ENCODE measurements at regions not wholly inside any gene's neighbourhood (a gene's known extent, or its start where the extent isn't known, plus 50 kb on each side); places are given as distances from the start of the nearest gene placed in this dataset.

DNA sequence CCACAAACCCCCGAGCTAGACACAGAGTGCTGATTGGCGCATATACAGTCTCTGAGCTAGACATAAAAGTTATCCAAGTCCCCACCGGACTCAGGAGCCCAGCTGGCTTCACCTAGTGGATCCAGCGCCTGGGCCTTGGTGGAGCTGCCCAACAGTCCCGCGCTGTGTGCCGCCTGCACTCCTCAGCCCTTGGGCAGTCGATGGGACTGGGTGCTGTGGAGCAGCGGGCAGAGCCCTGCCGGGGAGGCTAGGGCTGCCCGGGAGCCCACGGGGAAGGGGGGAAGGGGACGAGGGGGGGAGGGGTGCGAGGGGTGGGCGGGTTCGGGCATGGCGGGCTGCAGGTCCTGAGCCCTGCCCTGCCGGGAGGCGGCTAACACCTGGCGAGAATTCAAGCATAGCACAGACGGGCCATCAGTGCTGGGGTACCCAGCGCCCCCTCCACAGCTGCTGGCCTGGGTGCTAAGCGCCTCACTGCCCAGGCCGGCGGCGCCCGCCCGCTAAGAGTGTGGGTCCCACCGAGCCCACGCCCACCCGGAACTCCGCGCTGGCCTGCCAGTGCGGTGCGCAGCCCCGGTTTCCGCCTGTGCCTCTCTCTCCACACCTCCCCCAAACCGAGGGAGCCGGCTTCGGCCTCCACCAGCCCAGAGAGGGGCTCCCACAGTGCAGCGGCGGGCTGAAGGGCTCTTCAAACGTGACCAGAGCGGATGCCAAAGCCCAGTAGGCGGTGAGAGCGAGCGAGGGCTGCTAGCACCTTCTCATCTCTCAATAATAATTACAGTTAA, 391.2 kb upstream of the NUDT12 start:
- H2AK5ac ChIP-seq (ENCODE audit: low read depth, low read length): no peak overlapping the region
- no peaks in the 10 kb centered on the region for H3K4me1 ChIP-seq (ENCODE audit: control insufficient read depth, insufficient read depth, low read length)
- no TSS peak for BruUV-seq (replicated peaks)
- no peak overlapping the region for H2BK15ac ChIP-seq (ENCODE audit: low read depth, low read length)
- no peak overlapping the region for H3K4ac ChIP-seq (ENCODE audit: low read depth, low read length)
- no peaks in the 10 kb centered on the region for H3K9me1 ChIP-seq (ENCODE audit: insufficient read depth, low read length)
- H4K20me1 ChIP-seq (ENCODE audit: insufficient read depth, low read length): no peaks in the 10 kb centered on the region
- no peak overlapping the region for H3K27ac ChIP-seq (ENCODE audit: insufficient read depth, low read length)
- TF ChIP-seq POLR2A (IDR thresholded peaks at IDR 0.05; ENCODE audit: low read depth, low read length) (no peak), MAZ (IDR thresholded peaks at IDR 0.05; ENCODE audit: borderline replicate concordance, low read depth, low read length) (no peak), CEBPB (IDR thresholded peaks at IDR 0.05; ENCODE audit: low read depth, low read length) (no peak), BHLHE40 (IDR thresholded peaks at IDR 0.05; ENCODE audit: low read depth, low read length) (no peak), FOS (IDR thresholded peaks at IDR 0.05; ENCODE audit: low read depth, low read length) (no peak)
- TF ChIP-seq, protein P1, sequence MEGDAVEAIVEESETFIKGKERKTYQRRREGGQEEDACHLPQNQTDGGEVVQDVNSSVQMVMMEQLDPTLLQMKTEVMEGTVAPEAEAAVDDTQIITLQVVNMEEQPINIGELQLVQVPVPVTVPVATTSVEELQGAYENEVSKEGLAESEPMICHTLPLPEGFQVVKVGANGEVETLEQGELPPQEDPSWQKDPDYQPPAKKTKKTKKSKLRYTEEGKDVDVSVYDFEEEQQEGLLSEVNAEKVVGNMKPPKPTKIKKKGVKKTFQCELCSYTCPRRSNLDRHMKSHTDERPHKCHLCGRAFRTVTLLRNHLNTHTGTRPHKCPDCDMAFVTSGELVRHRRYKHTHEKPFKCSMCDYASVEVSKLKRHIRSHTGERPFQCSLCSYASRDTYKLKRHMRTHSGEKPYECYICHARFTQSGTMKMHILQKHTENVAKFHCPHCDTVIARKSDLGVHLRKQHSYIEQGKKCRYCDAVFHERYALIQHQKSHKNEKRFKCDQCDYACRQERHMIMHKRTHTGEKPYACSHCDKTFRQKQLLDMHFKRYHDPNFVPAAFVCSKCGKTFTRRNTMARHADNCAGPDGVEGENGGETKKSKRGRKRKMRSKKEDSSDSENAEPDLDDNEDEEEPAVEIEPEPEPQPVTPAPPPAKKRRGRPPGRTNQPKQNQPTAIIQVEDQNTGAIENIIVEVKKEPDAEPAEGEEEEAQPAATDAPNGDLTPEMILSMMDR (conservative IDR thresholded peaks at IDR 0.05; ENCODE audit: low read depth, low read length): no peak
- TF ChIP-seq, protein P2, sequence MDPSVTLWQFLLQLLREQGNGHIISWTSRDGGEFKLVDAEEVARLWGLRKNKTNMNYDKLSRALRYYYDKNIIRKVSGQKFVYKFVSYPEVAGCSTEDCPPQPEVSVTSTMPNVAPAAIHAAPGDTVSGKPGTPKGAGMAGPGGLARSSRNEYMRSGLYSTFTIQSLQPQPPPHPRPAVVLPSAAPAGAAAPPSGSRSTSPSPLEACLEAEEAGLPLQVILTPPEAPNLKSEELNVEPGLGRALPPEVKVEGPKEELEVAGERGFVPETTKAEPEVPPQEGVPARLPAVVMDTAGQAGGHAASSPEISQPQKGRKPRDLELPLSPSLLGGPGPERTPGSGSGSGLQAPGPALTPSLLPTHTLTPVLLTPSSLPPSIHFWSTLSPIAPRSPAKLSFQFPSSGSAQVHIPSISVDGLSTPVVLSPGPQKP (IDR thresholded peaks at IDR 0.05; ENCODE audit: borderline replicate concordance, low read depth, low read length): no peak
- no peak overlapping the region for H3K14ac ChIP-seq (replicated peaks; ENCODE audit: low read depth, low read length)
- no peak overlapping the region for H4K8ac ChIP-seq (ENCODE audit: low read depth in 2 of 2, low read length in 2 of 2)
- H4K5ac ChIP-seq (ENCODE audit: low read depth, low read length): no peak overlapping the region
- no peak for DNase-seq
- H2BK120ac ChIP-seq (ENCODE audit: low read depth, low read length): no peak overlapping the region
- no peak overlapping the region for H2BK5ac ChIP-seq (ENCODE audit: low read depth, low read length, poor library complexity, severe bottlenecking)
- no peak overlapping the region for H3K4me3 ChIP-seq (ENCODE audit: insufficient read depth, low read depth, low read length)
- dilution Hi-C loops (cut with HindIII; ENCODE audit: low sequenced_read_pairs, unreplicated experiment) (no loop called here), in situ Hi-C loops (cut with MboI; ENCODE audit: low sequenced_read_pairs) (no loop called here), intact Hi-C loops (cut with micrococcal nuclease) (no loop called here)
- ChIA-PET CTCF (no interaction called here), POLR2A (ENCODE audit: unreplicated experiment) (no interaction called here)
- no peak overlapping the region for H3K23ac ChIP-seq (ENCODE audit: low read depth, low read length)
- 91% methylated on average over 14 of the region's 47 CpGs; no CpG with 5 or more reads in 1 of the 2 experiments for WGBS, 2 experiments (ENCODE audit: extremely low coverage in 2 of 2, insufficient read length in 1 of 2)
- no peak overlapping the region for H2AFZ ChIP-seq (replicated peaks; ENCODE audit: low read length, poor library complexity)
- H3K27me3 ChIP-seq (ENCODE audit: control insufficient read depth, insufficient read depth, low read length): no peaks in the 10 kb centered on the region
- no peaks in the 10 kb centered on the region for H3K79me1 ChIP-seq (ENCODE audit: low read depth in 1 of 2, low read length in 2 of 2)
- H4K91ac ChIP-seq (ENCODE audit: insufficient read depth, low read depth, low read length): no peak overlapping the region
- no peak overlapping the region for H2AK9ac ChIP-seq (replicated peaks; ENCODE audit: low read depth, low read length, poor library complexity)
- H3K36me3 ChIP-seq (ENCODE audit: control insufficient read depth, insufficient read depth, low read length): no peaks in the 10 kb centered on the region
- no peaks in the 10 kb centered on the region for H3K9me3 ChIP-seq (ENCODE audit: control insufficient read depth, insufficient read depth, low read length)
- H2BK20ac ChIP-seq (ENCODE audit: low read depth, low read length): no peak overlapping the region
- H3K4me2 ChIP-seq (ENCODE audit: low read depth, low read length): no peak overlapping the region
- H3K18ac ChIP-seq (ENCODE audit: low read depth, low read length): no peak overlapping the region
- no peak overlapping the region for H3K56ac ChIP-seq (ENCODE audit: extremely low read depth, insufficient read depth, low read length)
- H3K9ac ChIP-seq (ENCODE audit: low read depth, low read length): no peak overlapping the region
- ATAC-seq (ENCODE audit: low read depth): no peak

Data from IMR-90 (cell line).